Omental fat pad (tissue), 3 donors: ENCODE measurements at regions not wholly inside any gene's neighbourhood (a gene's known extent, or its start where the extent isn't known, plus 50 kb on each side); places are given as distances from the start of the nearest gene placed in this dataset.

Experiments
- ATAC-seq: fragments of 150-250 bp; one replicate; pipeline ENCODE4 v1.9.1; 2016; ENCODE audit warnings: mild to moderate bottlenecking, moderate library complexity; ENCODE audit not compliant: low FRiP score
- DNase-seq: peaks from one replicate; pipeline ENCODE4 v3.0.0-alpha.2; 2019; ENCODE audit warnings: low spot score
- CTCF ChIP-seq, 3 donors: fragments of 450-650 bp; IDR thresholded peaks; one replicate each; pipeline ENCODE4 v1.5.1; 2016 to 2017; ENCODE audit warnings: antibody characterized with exemption in 3 of 3, mild to moderate bottlenecking in 3 of 3, moderate library complexity in 2 of 3

GRCh38 chr15:47561102-47561501, 156.2 kb upstream of the SEMA6D start:
- ATAC-seq = no peak
- DNase-seq = no peak
- TF ChIP-seq CTCF (IDR thresholded peaks at IDR 0.05) = no peak

- DNase-seq (no peak), ATAC-seq (no peak)
- TF ChIP-seq CTCF (IDR thresholded peaks at IDR 0.05) = no peak
Measured at GRCh38 chr15:47565949-47566348, 151.4 kb upstream of the SEMA6D start.

DNA sequence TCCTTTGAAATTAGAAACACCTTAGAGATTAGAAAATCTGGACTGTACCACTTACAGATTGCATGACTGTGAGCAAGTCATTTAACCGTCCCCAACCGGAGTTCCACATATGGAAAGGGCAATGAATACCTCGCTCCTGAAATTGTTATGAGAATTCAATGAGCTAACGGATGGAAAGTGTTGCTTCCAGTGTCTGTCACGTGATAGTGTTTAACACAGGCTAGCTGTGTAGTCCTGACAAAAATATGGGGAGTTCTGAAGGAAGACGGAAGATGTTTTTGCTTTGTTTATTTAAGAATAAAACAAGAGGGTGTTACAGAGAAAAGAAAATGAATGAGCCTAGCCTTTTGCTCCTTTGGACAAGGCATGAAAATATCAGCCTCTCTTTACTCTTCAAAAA, 150.7 kb upstream of the SEMA6D start:
- no peak for TF ChIP-seq CTCF (IDR thresholded peaks at IDR 0.05)
- ATAC-seq = no peak
- no peak for DNase-seq

DNA sequence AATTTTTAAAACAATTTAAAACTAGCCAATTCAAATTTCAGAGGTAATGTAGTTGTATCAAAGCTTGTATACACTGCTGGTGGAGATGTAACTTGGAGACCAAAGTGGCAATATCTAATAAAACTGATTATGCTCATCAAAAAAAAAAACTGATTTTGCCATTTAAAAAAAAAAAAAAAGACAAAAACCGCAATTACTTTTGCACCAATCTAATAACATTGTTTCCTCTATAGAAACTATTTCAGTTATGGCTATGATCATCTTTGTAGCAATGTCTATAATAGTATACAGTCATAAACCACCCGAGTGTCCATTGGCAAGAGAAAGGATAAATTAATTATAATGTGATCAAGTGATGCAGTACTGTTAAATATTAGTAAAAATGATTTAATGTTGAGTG, 149.3 kb upstream of the SEMA6D start:
- no peak for TF ChIP-seq CTCF (IDR thresholded peaks at IDR 0.05)
- ATAC-seq (no peak), DNase-seq (no peak)

- DNase-seq (no peak), ATAC-seq (no peak)
- no peak for TF ChIP-seq CTCF (IDR thresholded peaks at IDR 0.05)
Measured at GRCh38 chr15:47570044-47570443, 147.3 kb upstream of the SEMA6D start.

DNA sequence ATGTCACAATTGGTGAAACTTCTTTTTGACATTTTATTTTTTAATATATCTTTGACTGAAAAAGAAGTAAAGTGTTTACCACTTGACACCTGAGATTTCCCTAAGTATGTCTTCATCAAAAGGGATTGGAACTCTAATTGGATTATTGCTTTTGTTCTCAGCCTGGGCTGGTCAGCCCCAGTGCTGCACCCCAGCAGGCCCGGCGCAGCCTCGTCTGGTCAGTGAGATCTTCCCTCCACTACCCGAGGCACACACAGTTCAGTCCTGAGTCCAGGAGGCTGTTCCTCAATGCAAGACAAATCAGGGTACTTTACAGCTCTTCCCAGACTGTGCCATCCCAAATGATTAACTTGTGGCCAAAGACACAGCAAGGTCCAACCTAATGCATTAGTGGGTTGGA, 146.9 kb upstream of the SEMA6D start:
- TF ChIP-seq CTCF (IDR thresholded peaks at IDR 0.05) = no peak
- ATAC-seq (no peak), DNase-seq (no peak)

- TF ChIP-seq CTCF (IDR thresholded peaks at IDR 0.05) = no peak
- DNase-seq (no peak), ATAC-seq (no peak)
Measured at GRCh38 chr15:47570881-47571640, 146.2 kb upstream of the SEMA6D start.
